Ovary (tissue), 3 donors: ENCODE measurements at regions not wholly inside any gene's neighbourhood (a gene's known extent, or its start where the extent isn't known, plus 50 kb on each side); places are given as distances from the start of the nearest gene placed in this dataset.
"Not testable (repeated sequence)": the region's sequence is repeated elsewhere in the genome, so short reads cannot be mapped to it uniquely, and the experiment has no call there.

ENCODE experiments used
- POLR2A ChIP-seq: fragments of 450-650 bp; IDR thresholded peaks from one replicate; pipeline ENCODE4 v1.6.1; 2017; ENCODE audit warnings: antibody characterized with exemption, mild to moderate bottlenecking, moderate library complexity
- TF ChIP-seq, protein P1 (sequence below), 3 donors: fragments of 450-650 bp in 2 of 3; fragments of 200-600 bp in 1 of 3; IDR thresholded peaks; one replicate each; pipeline versions ENCODE4 v1.5.1 to v1.8.0; 2016 to 2022; ENCODE audit warnings: antibody characterized with exemption in 3 of 3, mild to moderate bottlenecking in 1 of 3
- donor health status: DM: no; HTN: no; CAD: no.

DNA sequence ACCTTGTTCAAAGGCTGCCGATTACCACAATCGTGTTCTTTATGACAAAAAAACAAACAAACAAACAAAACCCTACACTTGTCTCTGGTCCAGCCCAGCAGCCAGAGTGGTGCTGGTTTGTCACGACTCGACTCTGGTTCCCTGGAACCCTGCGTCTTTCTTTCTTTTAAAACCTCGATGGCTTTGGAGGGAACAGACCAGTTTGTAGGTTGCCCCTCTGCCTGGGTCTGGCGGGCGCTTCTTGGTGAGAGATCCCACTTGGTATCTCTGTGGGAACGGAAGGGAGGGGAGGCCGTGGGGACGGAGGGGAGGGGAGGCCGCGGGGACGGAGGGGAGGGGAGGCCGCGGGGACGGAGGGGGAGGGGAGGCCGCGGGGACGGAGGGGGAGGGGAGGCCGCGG lies 176.2 kb upstream of the ZNF469 start:
- not testable (repeated sequence) for TF ChIP-seq POLR2A
- TF ChIP-seq, protein P1, sequence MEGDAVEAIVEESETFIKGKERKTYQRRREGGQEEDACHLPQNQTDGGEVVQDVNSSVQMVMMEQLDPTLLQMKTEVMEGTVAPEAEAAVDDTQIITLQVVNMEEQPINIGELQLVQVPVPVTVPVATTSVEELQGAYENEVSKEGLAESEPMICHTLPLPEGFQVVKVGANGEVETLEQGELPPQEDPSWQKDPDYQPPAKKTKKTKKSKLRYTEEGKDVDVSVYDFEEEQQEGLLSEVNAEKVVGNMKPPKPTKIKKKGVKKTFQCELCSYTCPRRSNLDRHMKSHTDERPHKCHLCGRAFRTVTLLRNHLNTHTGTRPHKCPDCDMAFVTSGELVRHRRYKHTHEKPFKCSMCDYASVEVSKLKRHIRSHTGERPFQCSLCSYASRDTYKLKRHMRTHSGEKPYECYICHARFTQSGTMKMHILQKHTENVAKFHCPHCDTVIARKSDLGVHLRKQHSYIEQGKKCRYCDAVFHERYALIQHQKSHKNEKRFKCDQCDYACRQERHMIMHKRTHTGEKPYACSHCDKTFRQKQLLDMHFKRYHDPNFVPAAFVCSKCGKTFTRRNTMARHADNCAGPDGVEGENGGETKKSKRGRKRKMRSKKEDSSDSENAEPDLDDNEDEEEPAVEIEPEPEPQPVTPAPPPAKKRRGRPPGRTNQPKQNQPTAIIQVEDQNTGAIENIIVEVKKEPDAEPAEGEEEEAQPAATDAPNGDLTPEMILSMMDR (IDR thresholded peaks at IDR 0.05), result not testable (repeated sequence)
